ENCODE measurements at regions not wholly inside any gene's neighbourhood (a gene's known extent, or its start where the extent isn't known, plus 50 kb on each side); places are given as distances from the start of the nearest gene placed in this dataset.
"Not testable (repeated sequence)": the region's sequence is repeated elsewhere in the genome, so short reads cannot be mapped to it uniquely, and the experiment has no call there.

GRCh38 chr13:111413407-111414187, 93.2 kb downstream of the TEX29 start:
- no peak for DNase-seq (ENCODE audit: low spot score)

DNA sequence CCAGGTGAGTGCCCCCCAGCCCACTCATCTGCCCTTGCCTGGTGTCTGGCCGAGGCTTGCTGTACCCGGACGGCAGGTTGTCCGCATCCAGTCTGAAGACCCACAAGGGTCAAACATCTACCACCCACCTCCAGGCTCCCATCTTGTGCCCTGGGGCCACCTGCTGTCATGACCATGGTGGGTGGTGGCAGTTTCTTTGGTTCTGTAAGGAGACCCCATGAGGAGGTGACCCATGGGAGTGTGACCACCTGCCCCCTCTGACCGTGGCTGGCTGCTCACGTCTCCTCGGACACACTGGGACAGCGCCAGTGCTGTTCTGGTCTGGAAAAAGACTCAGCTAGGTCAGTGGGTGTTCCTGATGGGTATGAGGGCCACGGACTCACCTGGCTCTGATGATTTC, 93.9 kb downstream of the TEX29 start:
- no peak for DNase-seq (ENCODE audit: low spot score)

DNA sequence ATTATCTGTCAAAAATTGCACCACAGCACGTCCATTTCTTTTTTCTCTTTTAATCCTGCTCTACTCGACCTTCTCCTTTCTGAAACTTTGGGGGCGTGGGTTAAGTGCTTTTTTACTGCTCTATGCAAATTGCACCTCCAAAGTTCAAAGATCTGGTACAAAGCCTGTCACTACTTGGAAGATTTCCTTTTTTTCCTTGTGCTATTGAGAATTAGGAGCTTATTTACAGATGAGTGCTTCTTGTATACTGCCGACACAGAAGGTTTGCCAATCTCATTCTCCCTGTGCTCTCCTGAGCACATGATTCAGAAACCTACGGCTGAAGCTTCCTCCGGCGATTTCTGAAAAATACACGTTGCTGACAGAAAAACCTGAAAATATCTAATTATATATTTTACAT, 94.8 kb downstream of the TEX29 start:
- no peak for DNase-seq (ENCODE audit: low spot score)

DNA sequence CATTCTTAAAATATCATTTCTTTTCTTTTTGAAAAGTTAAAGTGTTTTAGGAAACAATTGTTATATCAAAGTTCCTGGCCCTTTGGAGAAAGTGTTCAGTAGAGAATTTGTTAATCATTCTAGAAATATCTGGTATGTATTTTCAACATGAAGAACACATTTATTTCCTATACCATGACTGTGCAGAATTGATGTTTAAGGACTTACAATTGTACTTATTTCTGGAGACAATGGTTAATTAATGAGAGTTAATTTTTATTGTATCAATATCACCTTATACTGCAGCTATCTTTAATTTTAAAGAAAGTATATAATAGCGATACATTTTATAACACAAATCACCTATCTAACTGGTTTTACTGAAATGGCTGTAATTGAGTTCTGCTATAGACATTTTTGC, 95.3 kb downstream of the TEX29 start:
- DNase-seq (ENCODE audit: low spot score), result no peak

DNA sequence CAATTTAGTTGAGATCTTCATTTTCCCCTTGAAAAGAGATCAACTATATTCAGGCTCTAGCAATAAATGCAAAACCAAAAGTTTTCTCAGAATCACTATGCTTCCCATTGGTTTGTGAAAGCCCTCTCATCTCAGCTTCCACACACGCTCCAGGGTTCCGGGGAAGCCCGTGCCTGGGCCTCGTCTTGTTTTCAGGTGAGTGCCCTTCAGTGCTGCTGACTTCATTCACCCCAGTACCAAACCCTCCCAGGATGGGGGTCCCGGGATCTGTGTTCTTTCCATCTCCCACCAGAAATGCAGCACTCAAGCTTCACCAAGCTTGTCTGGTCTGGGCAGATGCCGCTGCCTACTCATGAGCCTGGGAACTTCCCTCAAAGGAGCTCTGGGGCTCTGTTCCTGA, 97.7 kb downstream of the TEX29 start:
- DNase-seq (ENCODE audit: low spot score), result no peak

- DNase-seq (ENCODE audit: low spot score), result no peak
These were observed 99.9 kb downstream of the TEX29 start for GRCh38 chr13:111420113-111420876.

GRCh38 chr13:111421216-111421615, 100.8 kb downstream of the TEX29 start:
- DNase-seq (ENCODE audit: low spot score), result no peak

GRCh38 chr13:111422348-111422747, 101.9 kb downstream of the TEX29 start:
- DNase-seq (ENCODE audit: low spot score), result no peak

DNA sequence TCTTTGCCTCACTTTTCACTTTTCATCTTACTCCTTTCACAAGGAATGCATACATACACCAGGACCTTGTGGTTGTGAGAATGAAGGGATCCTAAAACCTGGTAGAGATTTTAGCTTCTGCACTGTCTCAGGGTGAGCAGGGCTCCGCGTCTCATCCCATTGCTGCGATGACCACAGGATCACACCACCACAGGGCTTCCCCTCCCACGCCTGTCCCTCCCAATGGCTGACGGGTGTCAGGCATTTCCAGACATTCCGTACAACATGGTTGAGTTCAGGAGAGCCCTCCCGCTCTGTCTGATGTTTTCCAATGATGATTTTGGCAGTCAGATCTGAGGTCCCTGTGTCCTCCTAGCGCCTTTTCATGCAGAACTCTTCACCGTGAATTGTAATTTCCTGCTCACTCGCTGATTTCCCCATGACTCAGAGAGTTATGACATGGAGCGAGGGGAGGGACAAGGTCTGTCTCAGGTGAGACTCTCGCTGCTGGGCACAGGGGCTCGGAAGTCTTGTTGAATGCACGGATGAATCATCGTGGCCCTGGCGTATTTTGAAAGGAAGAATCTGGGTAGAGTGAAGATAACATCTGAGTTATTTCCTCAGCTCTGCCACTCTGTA, 102.8 kb downstream of the TEX29 start:
- peak; percentile 12 for DNase-seq (ENCODE audit: low spot score)

GRCh38 chr13:111424134-111424533, 103.7 kb downstream of the TEX29 start:
- no peak for DNase-seq (ENCODE audit: low spot score)

GRCh38 chr13:111425326-111425725, 104.9 kb downstream of the TEX29 start:
- DNase-seq (ENCODE audit: low spot score), result no peak

DNA sequence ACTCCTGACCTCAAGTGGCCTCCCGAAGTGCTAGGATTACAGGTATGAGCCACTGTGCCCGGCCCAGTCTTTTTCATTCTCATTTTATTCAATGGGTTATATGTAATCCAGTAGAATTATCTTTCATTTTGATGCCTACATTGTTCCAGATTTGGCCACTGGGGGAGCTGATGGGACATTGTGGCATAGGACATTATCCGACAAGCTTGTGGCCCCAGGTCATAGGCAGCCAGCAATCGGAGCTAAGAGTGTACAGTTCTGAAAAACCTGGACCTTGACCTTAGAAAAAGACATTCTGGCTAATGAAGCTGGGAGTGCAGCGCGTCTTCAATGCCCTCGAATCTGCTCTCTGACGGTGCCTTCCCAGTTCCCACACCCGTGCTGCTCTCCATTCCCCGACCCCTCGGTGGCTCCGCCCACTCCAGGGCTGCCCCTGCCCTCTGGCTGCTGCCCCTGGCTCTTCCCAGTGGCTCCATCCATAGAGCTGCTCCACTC, 108.7 kb downstream of the TEX29 start:
- peak; percentile 17 for DNase-seq (ENCODE audit: low spot score)

DNA sequence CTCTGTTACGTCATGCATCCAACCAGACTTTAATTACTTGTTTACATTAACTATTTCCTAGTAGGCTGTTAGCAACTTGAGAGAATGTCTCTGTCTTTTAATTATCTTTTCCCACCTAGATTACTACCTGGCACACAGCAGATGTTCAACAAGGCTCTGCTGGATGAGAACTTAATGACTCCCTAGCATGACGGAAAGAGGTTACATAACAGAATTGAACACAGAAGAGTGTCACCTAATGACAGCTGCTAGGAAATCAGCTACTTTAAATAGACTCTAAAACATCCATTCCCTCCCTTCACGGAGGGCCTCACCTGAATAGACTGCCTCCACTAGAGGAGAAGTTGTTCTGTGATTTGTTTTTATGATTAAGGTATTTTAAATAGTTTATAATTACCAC, 110.8 kb downstream of the TEX29 start:
- no peak for DNase-seq (ENCODE audit: low spot score)

- no peak for DNase-seq (ENCODE audit: low spot score)
These were observed 114.2 kb downstream of the TEX29 start for GRCh38 chr13:111434578-111435159.

DNA sequence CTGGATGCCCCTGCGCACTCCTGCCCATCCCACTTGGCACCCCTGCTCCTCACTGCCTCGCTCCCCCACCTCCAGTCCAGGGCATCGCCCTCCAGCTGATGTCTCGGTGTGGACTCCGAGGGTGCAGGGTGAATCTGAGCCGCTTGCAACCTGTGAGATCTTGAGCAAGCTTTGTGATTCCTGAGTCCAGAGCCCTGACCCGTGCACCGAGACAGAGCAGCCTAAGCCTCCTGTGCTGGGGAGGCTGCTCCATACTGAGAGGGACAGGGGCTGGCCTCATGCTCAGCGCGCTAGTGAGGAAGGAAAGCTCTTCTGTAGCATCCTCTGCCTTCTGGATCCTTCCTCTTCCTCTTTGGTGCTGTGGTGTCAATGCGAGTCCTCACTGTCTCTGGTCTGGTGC, 116.0 kb downstream of the TEX29 start:
- no peak for DNase-seq (ENCODE audit: low spot score)

DNA sequence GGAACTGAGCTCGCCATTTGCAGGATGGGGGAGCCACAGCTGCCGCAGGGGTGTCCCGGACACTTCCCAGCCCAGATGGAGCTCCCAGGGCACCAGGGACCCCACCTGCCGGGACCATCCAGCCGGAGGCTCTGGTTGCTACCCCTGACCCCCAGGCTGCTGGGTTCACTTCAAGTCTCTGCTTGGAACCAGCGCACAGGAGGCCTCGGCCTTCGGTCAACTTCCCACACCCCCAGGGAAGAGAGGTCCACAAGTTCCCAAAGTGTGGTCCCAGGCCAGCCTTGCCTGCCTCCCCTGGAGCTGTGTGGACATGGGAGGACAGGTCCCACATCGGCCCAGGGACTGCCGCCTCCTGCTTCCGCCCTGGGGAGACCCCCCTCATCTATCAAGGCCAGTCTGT, 117.0 kb downstream of the TEX29 start:
- no peak for DNase-seq (ENCODE audit: low spot score)

GRCh38 chr13:111437856-111438547, 117.6 kb downstream of the TEX29 start:
- no peak for DNase-seq (ENCODE audit: low spot score)

DNA sequence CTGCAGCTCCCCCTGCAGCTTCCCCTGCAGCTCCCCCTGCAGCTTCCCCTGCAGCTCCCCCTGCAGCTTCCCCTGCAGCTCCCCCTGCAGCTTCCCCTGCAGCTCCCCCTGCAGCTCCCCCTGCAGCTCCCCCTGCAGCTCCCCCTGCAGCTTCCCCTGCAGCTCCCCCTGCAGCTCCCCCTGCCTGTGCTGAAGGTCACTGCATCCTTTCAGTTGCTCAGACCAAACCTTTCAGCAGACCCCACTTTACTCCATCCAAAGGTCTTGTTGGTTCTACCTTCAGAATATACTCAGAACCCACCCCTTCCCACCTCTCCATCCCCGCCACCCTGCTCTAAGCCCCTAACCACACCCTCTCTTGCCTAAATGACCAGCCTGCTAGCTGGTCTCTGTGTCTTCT, 120.0 kb downstream of the TEX29 start:
- DNase-seq (ENCODE audit: low spot score), result not testable (repeated sequence)

GRCh38 chr13:111443981-111444380, 123.5 kb downstream of the TEX29 start:
- DNase-seq (ENCODE audit: low spot score), result no peak

DNA sequence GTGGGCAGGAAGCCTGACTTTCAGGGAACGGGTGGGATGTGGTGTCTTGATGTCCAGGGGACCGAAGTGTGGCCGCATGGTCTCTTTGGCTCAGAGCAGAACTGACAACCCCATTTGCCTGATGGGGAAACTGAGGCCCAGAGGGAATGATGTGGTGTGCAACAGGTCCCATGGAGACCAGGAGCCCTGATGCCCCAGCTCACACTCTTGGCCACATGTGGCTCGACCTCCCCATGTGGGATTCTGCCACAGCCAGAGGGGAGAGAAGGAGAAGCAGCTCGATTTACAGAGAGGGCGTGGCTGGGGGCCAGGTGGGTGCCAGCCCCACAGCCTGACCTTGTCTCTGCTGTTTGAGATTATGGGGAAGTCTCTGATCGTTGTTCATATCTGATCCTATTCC, 128.1 kb downstream of the TEX29 start:
- DNase-seq (ENCODE audit: low spot score), result no peak

GRCh38 chr13:111449041-111449440, 128.6 kb downstream of the TEX29 start:
- DNase-seq (ENCODE audit: low spot score), result no peak

GRCh38 chr13:111451402-111451801, 131.0 kb downstream of the TEX29 start:
- DNase-seq (ENCODE audit: low spot score), result no peak
